NCI-H1092 (cell line): ENCODE measurements at regions not wholly inside any gene's neighbourhood (a gene's known extent, or its start where the extent isn't known, plus 50 kb on each side); places are given as distances from the start of the nearest gene placed in this dataset.
"Not testable (repeated sequence)": the region's sequence is repeated elsewhere in the genome, so short reads cannot be mapped to it uniquely, and the experiment has no call there.

Experiments
- DNase-seq: peaks from one replicate; lab custom pipeline; 2025; lab: John Stamatoyannopoulos, UW

DNA sequence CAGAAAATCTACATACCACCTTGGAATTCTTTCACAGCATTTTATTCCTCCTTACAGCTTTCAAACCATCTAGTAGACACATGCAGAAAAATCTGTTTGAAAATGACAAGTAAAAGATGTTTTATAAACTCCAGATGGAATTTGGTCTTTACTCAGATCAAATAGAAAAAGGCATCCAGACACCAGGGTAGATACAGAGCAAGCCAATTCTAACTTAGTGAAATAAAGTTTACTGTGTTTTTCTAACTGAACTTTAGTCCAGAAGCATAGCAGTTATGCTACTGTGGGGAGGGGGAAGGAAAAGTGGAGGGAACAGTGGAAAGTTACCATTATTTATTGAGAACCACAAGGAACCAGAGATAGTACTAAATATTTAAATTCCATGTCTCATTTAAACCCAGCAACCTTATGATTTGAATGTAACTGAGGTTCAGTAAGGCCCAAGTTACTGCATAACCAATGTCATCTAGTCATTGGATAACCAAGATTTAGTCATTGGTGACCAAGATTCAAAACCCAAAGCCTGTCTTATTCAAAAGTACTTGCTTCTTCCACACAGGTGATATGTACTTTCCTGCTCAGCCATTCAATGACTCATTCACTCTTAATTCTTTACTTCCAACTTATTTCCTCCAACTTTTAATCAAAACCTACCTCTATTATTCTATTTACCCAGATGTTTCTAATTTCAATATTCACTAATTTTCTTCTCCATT is 57.7 kb downstream of the RAD51AP2 start:
- no peak for DNase-seq

DNA sequence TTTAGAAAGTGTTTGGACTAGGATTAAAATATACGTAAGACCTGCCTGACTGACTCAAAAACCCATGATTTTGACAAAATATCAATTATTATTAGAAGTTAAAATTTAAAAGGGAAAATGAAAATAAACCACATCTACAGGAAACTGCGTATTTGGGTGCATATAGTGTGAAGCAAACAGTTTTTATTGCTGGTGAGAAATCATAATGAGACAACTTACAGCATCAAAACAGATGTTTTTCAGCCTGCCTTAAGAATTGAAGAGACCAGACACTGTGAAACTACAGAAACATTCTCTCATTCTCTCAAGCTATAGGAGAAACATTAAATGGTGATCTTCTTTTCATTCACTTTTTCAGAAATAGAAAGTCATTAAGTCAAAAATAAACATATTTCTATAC is 62.9 kb downstream of the RAD51AP2 start:
- no peak for DNase-seq

- DNase-seq: not testable (repeated sequence)
Measured at GRCh38 chr2:17446191-17446590, 72.0 kb downstream of the RAD51AP2 start.

DNA sequence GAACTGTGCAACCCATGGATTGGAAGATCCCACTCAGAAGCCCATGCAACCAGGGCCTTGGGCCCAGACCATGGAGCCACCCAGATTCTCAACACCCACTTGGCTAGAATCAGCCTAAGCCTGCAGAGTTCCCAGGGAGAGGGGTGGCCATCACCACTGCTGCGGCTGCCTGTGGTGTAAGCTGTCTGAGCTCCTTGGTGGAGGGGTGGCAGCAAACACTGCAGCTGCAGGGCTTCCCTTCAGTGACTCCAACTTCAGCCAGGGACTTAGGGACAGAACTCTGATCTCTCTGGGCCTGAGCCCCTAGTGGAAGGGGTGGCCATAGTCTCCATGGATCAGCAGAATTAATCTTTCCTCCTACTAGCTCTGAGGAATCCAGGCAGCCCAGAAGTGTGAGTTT is 72.5 kb downstream of the RAD51AP2 start:
- DNase-seq: no peak

- no peak for DNase-seq
Measured at GRCh38 chr2:17442334-17442733, 75.9 kb downstream of the RAD51AP2 start.

DNA sequence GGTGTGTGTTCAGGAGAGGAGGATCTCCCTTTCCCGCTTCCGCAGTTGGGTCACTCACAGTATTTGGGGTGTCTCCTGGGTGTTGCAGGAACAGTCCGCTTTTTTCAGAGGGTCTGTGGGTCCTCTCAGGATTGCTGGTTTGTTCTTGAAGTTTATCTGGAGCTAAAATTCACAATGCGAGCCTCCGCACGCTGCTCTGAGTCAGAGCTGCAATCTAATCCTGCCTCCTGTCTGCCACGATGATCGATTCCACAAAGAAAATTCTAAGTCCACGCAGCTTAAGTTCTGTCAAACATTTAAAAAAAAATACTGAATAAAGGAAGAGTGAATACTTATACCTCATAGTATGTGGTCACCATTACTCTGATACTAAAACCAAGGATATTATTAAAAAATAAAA is 76.5 kb downstream of the RAD51AP2 start:
- no peak for DNase-seq

DNA sequence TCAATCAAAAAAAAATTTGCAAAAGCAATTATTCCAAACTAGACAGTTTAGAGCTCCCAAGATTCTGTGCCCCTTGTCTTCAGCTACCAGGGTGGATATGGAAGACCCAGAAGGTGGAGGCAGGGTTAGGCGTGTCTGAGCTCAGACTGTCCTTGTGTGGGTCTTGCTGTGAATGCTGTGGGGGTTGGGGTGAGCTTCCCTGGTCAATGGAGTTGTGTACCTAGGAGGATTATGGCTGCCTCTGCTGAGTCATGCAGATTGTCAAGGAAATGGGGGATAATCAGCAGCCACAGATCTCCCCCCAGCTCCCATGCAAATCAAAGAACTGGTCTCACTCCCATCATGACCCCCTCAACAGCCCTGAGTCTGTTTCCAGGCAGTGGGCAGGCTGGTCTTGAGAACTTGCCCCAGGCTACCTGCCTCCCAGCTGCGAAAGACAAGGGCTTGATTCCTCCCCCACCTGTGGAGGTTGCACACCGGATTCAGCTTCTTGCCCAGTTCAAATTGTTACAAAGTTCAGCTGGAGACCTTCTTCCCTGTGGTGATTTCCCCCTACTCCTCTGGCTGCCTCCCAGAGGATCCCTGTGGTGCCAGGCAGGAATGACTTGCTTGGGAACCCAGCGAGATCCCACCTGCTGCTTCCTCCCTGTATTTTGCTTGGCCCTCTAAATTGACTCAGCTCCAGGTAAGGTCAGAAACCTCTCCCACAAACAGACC is 77.0 kb downstream of the RAD51AP2 start:
- DNase-seq: no peak

- DNase-seq: no peak
Measured at GRCh38 chr2:17430326-17430725, 87.9 kb downstream of the RAD51AP2 start.

GRCh38 chr2:17429130-17429529 is 89.1 kb downstream of the RAD51AP2 start:
- DNase-seq: no peak

- DNase-seq: no peak
Measured at GRCh38 chr2:17427401-17427800, 90.8 kb downstream of the RAD51AP2 start.

DNA sequence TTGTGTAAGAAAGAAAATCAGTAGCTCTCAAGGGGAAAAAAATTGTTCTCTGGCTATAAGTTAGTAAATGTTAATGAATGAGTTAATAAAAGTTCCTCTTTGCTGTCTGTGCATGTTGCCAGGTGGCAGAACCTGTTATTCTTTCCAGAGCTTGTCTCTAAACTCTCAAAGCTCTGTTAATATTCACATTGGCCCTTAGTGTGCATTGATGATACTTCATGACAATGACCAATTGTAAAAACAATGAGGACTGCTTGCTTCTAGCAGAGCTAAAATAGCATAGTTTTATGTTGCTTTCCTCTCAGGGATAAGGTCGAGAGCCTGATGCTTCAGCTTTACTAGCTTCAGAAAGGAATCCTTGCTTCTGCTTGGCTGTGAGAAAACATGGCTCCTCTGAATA is 91.5 kb downstream of the RAD51AP2 start:
- DNase-seq: no peak

GRCh38 chr2:17422061-17422460 is 96.2 kb downstream of the RAD51AP2 start:
- no peak for DNase-seq

- DNase-seq: no peak
Measured at GRCh38 chr2:17416884-17417391, 101.3 kb downstream of the RAD51AP2 start.

- no peak for DNase-seq
Measured at GRCh38 chr2:17413036-17413435, 105.2 kb downstream of the RAD51AP2 start.

DNA sequence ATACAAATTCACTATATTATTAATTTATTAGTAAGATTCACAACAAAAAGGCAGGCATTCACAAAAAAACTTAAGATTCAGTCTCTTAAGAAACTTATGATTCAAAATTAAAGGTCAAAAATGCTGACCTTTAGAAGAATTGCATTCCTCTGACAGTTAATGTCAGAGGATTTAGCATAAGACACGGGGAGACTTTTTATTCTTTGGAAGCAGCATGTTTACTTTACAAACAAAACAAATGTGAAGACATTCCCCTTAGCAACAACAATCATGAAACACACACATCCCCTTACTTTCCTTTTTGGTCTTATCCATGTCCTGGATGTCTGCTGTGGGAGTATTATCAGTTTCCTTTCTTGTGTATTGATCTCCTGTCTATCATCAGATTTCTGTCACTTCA is 117.1 kb downstream of the RAD51AP2 start:
- no peak for DNase-seq

DNA sequence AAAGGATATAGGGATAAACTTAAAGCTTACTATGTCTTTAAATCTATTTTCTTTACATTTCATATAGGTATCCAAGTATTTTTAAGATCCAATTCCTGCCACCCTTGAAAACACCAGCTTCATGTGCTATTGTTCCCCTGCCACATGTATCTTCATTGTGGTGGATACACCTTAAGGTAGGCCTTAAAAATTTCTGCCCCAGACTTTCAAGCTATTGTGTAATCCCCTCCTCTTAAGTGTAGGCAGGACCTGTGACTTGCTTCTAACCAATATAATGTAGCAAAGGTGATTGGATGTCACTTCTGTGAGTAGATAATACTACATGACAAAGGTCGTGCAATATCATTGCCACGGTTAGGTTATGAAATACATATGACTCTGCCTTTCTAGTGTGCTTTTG is 119.5 kb downstream of the RAD51AP2 start:
- DNase-seq: no peak

GRCh38 chr2:17388798-17389197 is 129.4 kb downstream of the RAD51AP2 start:
- DNase-seq: no peak

- no peak for DNase-seq
Measured at GRCh38 chr2:17387591-17387990, 130.6 kb downstream of the RAD51AP2 start.

DNA sequence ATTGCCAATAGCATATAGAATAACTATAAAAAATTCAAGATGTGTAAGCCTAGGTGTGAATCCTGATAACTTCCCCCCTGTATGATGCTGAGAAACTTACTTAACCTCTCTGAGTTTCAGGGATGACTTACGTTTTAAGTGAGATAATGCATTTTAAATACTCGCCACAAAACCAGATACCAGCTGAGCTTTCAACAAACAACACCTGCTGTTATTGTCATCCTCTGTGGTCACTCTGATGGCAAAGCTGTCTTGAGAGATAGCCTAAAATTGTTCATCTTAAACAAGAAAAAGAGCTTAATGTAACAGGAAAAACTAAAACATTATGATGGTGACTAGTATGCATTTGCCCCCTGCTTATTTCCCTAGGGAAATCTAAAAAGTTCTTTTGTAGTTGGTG is 131.5 kb downstream of the RAD51AP2 start:
- no peak for DNase-seq

DNA sequence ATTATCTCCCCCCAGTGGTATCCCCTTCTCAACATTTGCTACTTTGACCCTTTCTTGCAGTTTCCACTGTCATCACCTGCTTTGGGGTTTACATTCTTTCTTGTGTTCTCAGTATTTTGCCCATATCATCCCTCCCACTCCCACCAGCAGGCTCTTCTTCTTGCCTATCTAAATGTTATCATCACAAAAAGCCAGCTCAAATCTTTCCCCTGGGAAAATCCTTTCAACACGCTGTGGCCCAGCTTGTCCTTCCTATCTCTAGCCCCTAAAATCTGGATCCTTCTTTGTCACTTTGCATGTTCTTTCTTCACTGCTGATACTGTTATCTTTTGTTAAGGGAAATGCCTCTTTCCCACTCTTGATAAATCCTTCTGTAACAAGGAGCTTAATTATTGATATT is 138.2 kb downstream of the RAD51AP2 start:
- DNase-seq: no peak

DNA sequence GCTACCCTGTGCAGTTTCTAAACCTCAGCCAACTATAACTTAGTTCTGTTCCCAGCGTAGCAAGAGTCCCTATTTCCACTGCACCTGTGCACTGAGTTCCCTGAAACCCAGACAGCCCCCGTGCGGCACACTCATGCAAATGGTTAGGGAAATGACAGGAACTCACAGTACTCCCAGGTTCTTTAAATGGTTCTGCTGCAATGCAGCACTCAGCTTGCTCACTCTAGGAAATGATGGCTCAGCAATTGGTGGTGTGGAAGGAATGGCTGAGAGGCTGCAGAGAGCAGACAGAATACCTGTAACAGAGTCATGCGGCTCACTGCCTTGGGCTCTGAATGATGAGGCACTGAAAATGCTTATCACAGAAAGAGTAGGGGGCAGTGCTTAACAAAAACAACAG is 143.0 kb downstream of the RAD51AP2 start:
- DNase-seq: no peak

DNA sequence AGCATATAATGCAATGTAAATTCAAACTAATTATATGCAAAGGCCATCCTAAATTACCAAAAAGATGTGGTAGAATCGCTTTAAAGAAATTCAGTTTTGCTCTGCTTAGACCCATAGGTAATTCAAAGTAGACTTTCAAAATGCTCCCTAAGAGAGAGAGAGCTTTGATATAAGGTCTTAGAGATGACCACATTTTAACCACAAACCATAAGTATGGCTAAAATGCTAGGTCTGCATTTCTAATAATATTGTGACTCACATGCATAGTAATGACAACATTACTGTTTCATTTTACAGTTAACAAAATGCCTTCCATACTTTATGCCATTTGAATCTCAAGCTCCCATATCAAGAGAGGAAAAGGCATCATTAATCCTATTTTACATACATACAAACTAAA is 144.5 kb downstream of the RAD51AP2 start:
- no peak for DNase-seq

GRCh38 chr2:17373041-17373440 is 145.2 kb downstream of the RAD51AP2 start:
- DNase-seq: no peak

DNA sequence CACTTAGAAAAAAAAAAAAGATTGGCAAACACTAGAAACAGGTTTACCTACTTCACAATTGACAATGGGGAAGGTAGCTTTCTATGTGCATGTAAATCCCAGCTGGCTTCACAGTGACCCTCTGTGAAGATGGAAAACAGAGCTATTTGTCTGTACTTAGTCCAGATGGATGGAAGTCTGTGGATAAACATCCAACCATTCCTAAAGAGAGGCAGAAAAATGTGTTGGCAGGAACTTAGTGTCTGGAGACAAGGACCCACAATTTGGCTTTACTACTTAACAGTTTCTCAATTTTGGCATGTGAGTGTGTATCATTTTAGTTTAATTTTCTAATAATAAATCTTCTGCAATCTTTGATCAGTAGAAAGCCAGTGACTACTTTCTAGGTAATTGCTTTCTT is 154.4 kb downstream of the RAD51AP2 start:
- DNase-seq: no peak
